Adrenal gland (tissue), 5 donors: ENCODE measurements at regions not wholly inside any gene's neighbourhood (a gene's known extent, or its start where the extent isn't known, plus 50 kb on each side); places are given as distances from the start of the nearest gene placed in this dataset.

ENCODE experiments used
- POLR2A ChIP-seq, 2 donors: fragments of 450-650 bp; IDR thresholded peaks; one replicate each; pipeline ENCODE4 v1.6.1; 2017; ENCODE audit warnings: antibody characterized with exemption in 2 of 2, mild to moderate bottlenecking in 2 of 2, moderate library complexity in 1 of 2
- TF ChIP-seq, protein P1 (sequence below), 6 experiments: fragments of 450-650 bp in 4 of 6; fragments of 200-600 bp in 2 of 6; sonication (generic) in 1 of 6; IDR thresholded peaks; 1 replicate in 5 of 6; 2 replicates in 1 of 6; pipeline versions ENCODE4 v1.5.1 to v1.8.0; 2016 to 2021; ENCODE audit warnings: antibody characterized with exemption in 6 of 6, mild to moderate bottlenecking in 2 of 6, moderate library complexity in 1 of 6
- donor health status: DM: no; HTN: no; CAD: no.

DNA sequence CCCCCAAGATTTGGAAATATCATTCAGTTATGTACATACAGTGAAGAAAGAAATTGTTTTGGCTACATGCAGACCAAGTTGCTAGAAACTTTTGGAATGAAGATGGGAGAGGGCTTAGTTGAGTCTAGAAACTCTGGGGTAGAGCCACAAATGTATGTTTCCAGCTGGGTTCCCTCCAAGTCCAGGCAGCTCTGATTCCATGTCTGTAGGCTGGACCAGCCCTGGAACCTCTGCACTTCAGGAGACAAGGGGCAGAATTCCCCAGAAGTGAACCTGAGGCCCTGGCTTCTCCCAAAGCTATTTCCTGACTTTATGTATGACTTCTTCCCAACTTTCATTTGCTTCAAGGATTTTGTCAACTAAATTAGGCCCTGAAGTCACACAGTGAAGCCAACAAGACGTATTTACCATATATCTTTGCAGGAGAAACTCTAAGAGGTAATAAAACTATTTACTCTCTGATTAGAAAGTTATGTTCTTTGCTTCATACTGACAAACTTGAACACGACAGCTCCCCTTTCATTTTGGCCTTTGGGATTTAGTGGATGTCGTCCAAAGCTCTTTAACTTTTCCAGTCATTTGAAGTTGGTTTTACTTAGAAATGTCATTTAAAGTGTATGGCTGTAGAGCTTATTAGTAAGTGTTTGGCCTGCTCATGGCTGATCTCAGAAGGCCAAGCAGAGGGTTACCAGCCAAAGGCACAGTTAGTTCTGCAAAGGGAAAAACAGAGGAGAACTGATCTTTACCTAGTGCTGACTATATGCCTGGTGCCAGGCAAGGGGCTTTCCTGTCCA is 152.0 kb upstream of the SLC28A3 start:
- TF ChIP-seq, protein P1, sequence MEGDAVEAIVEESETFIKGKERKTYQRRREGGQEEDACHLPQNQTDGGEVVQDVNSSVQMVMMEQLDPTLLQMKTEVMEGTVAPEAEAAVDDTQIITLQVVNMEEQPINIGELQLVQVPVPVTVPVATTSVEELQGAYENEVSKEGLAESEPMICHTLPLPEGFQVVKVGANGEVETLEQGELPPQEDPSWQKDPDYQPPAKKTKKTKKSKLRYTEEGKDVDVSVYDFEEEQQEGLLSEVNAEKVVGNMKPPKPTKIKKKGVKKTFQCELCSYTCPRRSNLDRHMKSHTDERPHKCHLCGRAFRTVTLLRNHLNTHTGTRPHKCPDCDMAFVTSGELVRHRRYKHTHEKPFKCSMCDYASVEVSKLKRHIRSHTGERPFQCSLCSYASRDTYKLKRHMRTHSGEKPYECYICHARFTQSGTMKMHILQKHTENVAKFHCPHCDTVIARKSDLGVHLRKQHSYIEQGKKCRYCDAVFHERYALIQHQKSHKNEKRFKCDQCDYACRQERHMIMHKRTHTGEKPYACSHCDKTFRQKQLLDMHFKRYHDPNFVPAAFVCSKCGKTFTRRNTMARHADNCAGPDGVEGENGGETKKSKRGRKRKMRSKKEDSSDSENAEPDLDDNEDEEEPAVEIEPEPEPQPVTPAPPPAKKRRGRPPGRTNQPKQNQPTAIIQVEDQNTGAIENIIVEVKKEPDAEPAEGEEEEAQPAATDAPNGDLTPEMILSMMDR (IDR thresholded peaks at IDR 0.05): no peak
- TF ChIP-seq POLR2A (IDR thresholded peaks at IDR 0.05): no peak
